H9 (cell line): ENCODE measurements at regions not wholly inside any gene's neighbourhood (a gene's known extent, or its start where the extent isn't known, plus 50 kb on each side); places are given as distances from the start of the nearest gene placed in this dataset.

Experiments
- DNase-seq: peaks from one replicate; pipeline ENCODE4 v3.0.0-alpha.2; 2017
- H2AFZ ChIP-seq: one replicate; pipeline ENCODE4 v1.6.1; 2013; ENCODE audit warnings: mild to moderate bottlenecking, low read length, control low read depth, moderate library complexity
- H2AK5ac ChIP-seq: 2 replicates; pipeline ENCODE4 v1.6.1; 2013; ENCODE audit warnings: low read length, control low read depth, mixed read lengths; ENCODE audit not compliant: insufficient read length
- H2BK120ac ChIP-seq: one replicate; pipeline ENCODE4 v1.6.1; 2013; ENCODE audit warnings: low read depth, mild to moderate bottlenecking, low read length, control low read depth, inconsistent platforms; ENCODE audit not compliant: poor library complexity, severe bottlenecking
- H2BK12ac ChIP-seq: 2 replicates; pipeline ENCODE4 v1.6.1; 2013; ENCODE audit warnings: low read length, control low read depth, mixed read lengths, low read depth; ENCODE audit not compliant: insufficient read length
- H2BK15ac ChIP-seq: 2 replicates; pipeline ENCODE4 v1.6.1; 2013; ENCODE audit warnings: low read depth, low read length, control low read depth
- H2BK20ac ChIP-seq: one replicate; pipeline ENCODE4 v1.6.1; 2013; ENCODE audit warnings: low read depth, mild to moderate bottlenecking, low read length, control low read depth, inconsistent platforms; ENCODE audit not compliant: poor library complexity, severe bottlenecking
- H2BK5ac ChIP-seq: 2 replicates; pipeline ENCODE4 v1.6.1; 2013; ENCODE audit warnings: low read length, control low read depth, mixed read lengths; ENCODE audit not compliant: insufficient read length
- H3K14ac ChIP-seq: 2 replicates; pipeline ENCODE4 v1.6.1; 2013; ENCODE audit warnings: low read length, control low read depth; ENCODE audit not compliant: insufficient read depth
- H3K18ac ChIP-seq: 2 replicates; pipeline ENCODE4 v1.6.1; 2013; ENCODE audit warnings: low read depth, mild to moderate bottlenecking, mixed read lengths, low read length, control low read depth; ENCODE audit not compliant: insufficient read length
- H3K23ac ChIP-seq: 2 replicates; pipeline ENCODE4 v1.6.1; 2013; ENCODE audit warnings: low read length, control low read depth, mixed read lengths, low read depth; ENCODE audit not compliant: insufficient read length
- H3K23me2 ChIP-seq: 2 replicates; pipeline ENCODE4 v1.6.1; 2013; ENCODE audit warnings: low read depth, mild to moderate bottlenecking, mixed read lengths, low read length, control low read depth; ENCODE audit not compliant: insufficient read length, poor library complexity, severe bottlenecking
- H3K27ac ChIP-seq: 2 replicates; pipeline ENCODE4 v1.5.1; 2013; ENCODE audit warnings: low read length, control low read depth, mixed read lengths, low read depth; ENCODE audit not compliant: insufficient read length
- H3K27me3 ChIP-seq: 2 replicates; pipeline ENCODE4 v1.6.1; 2013; ENCODE audit warnings: low read length, control low read depth, inconsistent platforms; ENCODE audit not compliant: insufficient read depth
- H3K4ac ChIP-seq: 2 replicates; pipeline ENCODE4 v1.6.1; 2013; ENCODE audit warnings: low read depth, mild to moderate bottlenecking, control low read depth, inconsistent platforms, low read length, moderate library complexity
- H3K4me1 ChIP-seq: 2 replicates; pipeline ENCODE4 v1.6.1; 2013; ENCODE audit warnings: low read length, control low read depth, inconsistent platforms; ENCODE audit not compliant: insufficient read depth
- H3K4me2 ChIP-seq: 2 replicates; pipeline ENCODE4 v1.6.1; 2013; ENCODE audit warnings: low read length, control low read depth, mixed read lengths; ENCODE audit not compliant: insufficient read length, insufficient read depth
- H3K56ac ChIP-seq: 2 replicates; pipeline ENCODE4 v1.6.1; 2013; ENCODE audit warnings: low read depth, mild to moderate bottlenecking, mixed read lengths, low read length, control low read depth; ENCODE audit not compliant: insufficient read length
- H3K79me1 ChIP-seq: 2 replicates; pipeline ENCODE4 v1.6.1; 2013; ENCODE audit warnings: low read depth, mild to moderate bottlenecking, moderate library complexity, low read length, control low read depth, inconsistent platforms; ENCODE audit not compliant: insufficient read depth, poor library complexity, severe bottlenecking
- H3K79me2 ChIP-seq: 2 replicates; pipeline ENCODE4 v1.6.1; 2013; ENCODE audit warnings: low read length, control low read depth, inconsistent platforms; ENCODE audit not compliant: insufficient read depth
- H3K9ac ChIP-seq: 2 replicates; pipeline ENCODE4 v1.6.1; 2013; ENCODE audit warnings: low read length, control low read depth, mixed read lengths; ENCODE audit not compliant: insufficient read length; ENCODE audit errors: extremely low read depth
- H3K9me3 ChIP-seq: one replicate; pipeline ENCODE4 v1.6.1; 2013; ENCODE audit warnings: low read depth, low read length, inconsistent platforms; ENCODE audit not compliant: control insufficient read depth
- H3T11ph ChIP-seq: one replicate; pipeline ENCODE4 v1.6.1; 2013; ENCODE audit warnings: mild to moderate bottlenecking, low read length, control low read depth, inconsistent platforms
- H4K20me1 ChIP-seq: one replicate; pipeline ENCODE4 v1.6.1; 2013; ENCODE audit not compliant: control insufficient read depth, insufficient read length, insufficient read depth
- H4K5ac ChIP-seq: 2 replicates; pipeline ENCODE4 v1.6.1; 2013; ENCODE audit warnings: low read depth, mild to moderate bottlenecking, mixed read lengths, low read length, control low read depth; ENCODE audit not compliant: insufficient read length
- H4K8ac ChIP-seq: replicated peaks from 2 replicates; pipeline ENCODE4 v1.6.1; 2013; ENCODE audit warnings: low read length, control low read depth, mixed read lengths, low read depth; ENCODE audit not compliant: insufficient read length
- H4K91ac ChIP-seq: 2 replicates; pipeline ENCODE4 v1.6.1; 2013; ENCODE audit warnings: low read depth, mild to moderate bottlenecking, moderate library complexity, mixed read lengths, low read length, control low read depth; ENCODE audit not compliant: insufficient read length
- H3K27ac Mint-ChIP-seq, 3 experiments: 2 replicates in 2 of 3; 3 replicates in 1 of 3; pipeline ENCODE4 v1.8.0; 2020 to 2021; ENCODE audit warnings: mixed read lengths in 3 of 3, mild to moderate bottlenecking in 1 of 3, moderate library complexity in 1 of 3
- H3K27me3 Mint-ChIP-seq: 2 replicates; pipeline ENCODE4 v1.8.0; 2021; ENCODE audit warnings: low read depth, mild to moderate bottlenecking, moderate library complexity, mixed read lengths
- H3K36me3 Mint-ChIP-seq, 3 experiments: 2 replicates in 2 of 3; 3 replicates in 1 of 3; pipeline ENCODE4 v1.8.0; 2020 to 2021; ENCODE audit warnings: low read depth in 3 of 3, mixed read lengths in 3 of 3; ENCODE audit not compliant: insufficient read depth in 1 of 3
- H3K4me1 Mint-ChIP-seq, 2 experiments: 2 replicates each; pipeline ENCODE4 v1.8.0; 2020; ENCODE audit warnings: mixed read lengths in 2 of 2
- H3K4me3 Mint-ChIP-seq, 2 experiments: 2 replicates in 1 of 2; 3 replicates in 1 of 2; pipeline ENCODE4 v1.8.0; 2020 to 2021; ENCODE audit warnings: mild to moderate bottlenecking in 2 of 2, mixed read lengths in 2 of 2, moderate library complexity in 1 of 2
- H3K9me3 Mint-ChIP-seq, 2 experiments: 2 replicates in 1 of 2; 3 replicates in 1 of 2; pipeline ENCODE4 v1.8.0; 2020; ENCODE audit warnings: mild to moderate bottlenecking in 2 of 2, mixed read lengths in 2 of 2, moderate library complexity in 1 of 2
- CTCF ChIP-seq: fragments of 200-600 bp; sonication (generic); conservative IDR thresholded peaks from 3 replicates; pipeline ENCODE4 v1.8.0; 2021; ENCODE audit warnings: antibody characterized with exemption, mild to moderate bottlenecking
- WGBS: extraction: QIAGEN DNeasy Blood & Tissue Kit; methylation state at CpG from one replicate; pipeline ENCODE4 v1.1.7; 2013; ENCODE audit warnings: missing lambda C conversion rate, low lambda C conversion rate, mixed read lengths; ENCODE audit not compliant: insufficient read length; ENCODE audit errors: extremely low coverage; 5-methylcytosine and 5-hydroxymethylcytosine counted together

GRCh38 chr5:86974955-86975354, 292.7 kb upstream of the RASA1 start:
- no peaks in the 10 kb centered on the region for H3K27me3 ChIP-seq
- DNase-seq = no peak
- no peak overlapping the region for H3K14ac ChIP-seq
- no peak overlapping the region for H3K27ac ChIP-seq
- no peak overlapping the region for H4K5ac ChIP-seq
- no peaks in the 10 kb centered on the region for H3K9me3 Mint-ChIP-seq
- no peaks in the 10 kb centered on the region for H3K36me3 Mint-ChIP-seq
- TF ChIP-seq CTCF = no peak
- H3K4ac ChIP-seq = no peak overlapping the region
- H2BK120ac ChIP-seq = no peak overlapping the region
- no peaks in the 10 kb centered on the region for H4K20me1 ChIP-seq
- peaks cover 0 to 7% of the 10 kb centered on the region in 2 experiments; a peak in 2 of 4 replicates for H3K4me1 Mint-ChIP-seq
- no peak overlapping the region for H2BK20ac ChIP-seq
- H3K79me2 ChIP-seq = no peaks in the 10 kb centered on the region
- no peak overlapping the region for H3T11ph ChIP-seq
- no peak overlapping the region for H4K8ac ChIP-seq
- H2BK15ac ChIP-seq = no peak overlapping the region
- H4K91ac ChIP-seq = no peak overlapping the region
- no peak overlapping the region for H2BK5ac ChIP-seq
- H2AFZ ChIP-seq = no peak overlapping the region
- no peak overlapping the region for H3K23ac ChIP-seq
- H3K9ac ChIP-seq = no peak overlapping the region
- no peak overlapping the region for H2BK12ac ChIP-seq
- no peak overlapping the region for H3K18ac ChIP-seq
- WGBS = no CpG with 5 or more reads among the region's 1 CpG
- no peak overlapping the region for H3K56ac ChIP-seq
- no peak overlapping the region for H3K4me3 Mint-ChIP-seq
- no peak overlapping the region for H2AK5ac ChIP-seq
- no peak overlapping the region for H3K4me2 ChIP-seq
- no peaks in the 10 kb centered on the region for H3K4me1 ChIP-seq
- H3K27me3 Mint-ChIP-seq = no peaks in the 10 kb centered on the region
- no peaks in the 10 kb centered on the region for H3K79me1 ChIP-seq
- H3K23me2 ChIP-seq = no peaks in the 10 kb centered on the region
- H3K9me3 ChIP-seq = no peaks in the 10 kb centered on the region
- H3K27ac Mint-ChIP-seq = no peak overlapping the region
